CD4-positive, alpha-beta T cell treated with Interferon alpha-2 for 1 hour (primary cell): ENCODE measurements at regions not wholly inside any gene's neighbourhood (a gene's known extent, or its start where the extent isn't known, plus 50 kb on each side); places are given as distances from the start of the nearest gene placed in this dataset.

Source experiments
- DNase-seq, 2 donors: peaks; one replicate each; pipeline ENCODE4 v3.0.0-alpha.2; 2020 to 2022

- no peak for DNase-seq
Measured at GRCh38 chr9:105023788-105024187, 95.8 kb upstream of the ABCA1 start.

- DNase-seq, result no peak
Measured at GRCh38 chr9:105024529-105024928, 96.6 kb upstream of the ABCA1 start.

- DNase-seq, result no peak
Measured at GRCh38 chr9:105026451-105026850, 98.5 kb upstream of the ABCA1 start.

GRCh38 chr9:105027084-105027483, 99.1 kb upstream of the ABCA1 start:
- no peak for DNase-seq

- DNase-seq, result no peak
Measured at GRCh38 chr9:105030285-105030684, 102.3 kb upstream of the ABCA1 start.

GRCh38 chr9:105037139-105037538, 109.2 kb upstream of the ABCA1 start:
- no peak for DNase-seq

- no peak for DNase-seq
Measured at GRCh38 chr9:105038051-105038450, 110.1 kb upstream of the ABCA1 start.

GRCh38 chr9:105039175-105039799, 111.3 kb upstream of the ABCA1 start:
- DNase-seq, result no peak

- no peak for DNase-seq
Measured at GRCh38 chr9:105043370-105043936, 115.5 kb upstream of the ABCA1 start.

- no peak for DNase-seq
Measured at GRCh38 chr9:105044518-105044917, 116.6 kb upstream of the ABCA1 start.

- no peak for DNase-seq
Measured at GRCh38 chr9:105046907-105047741, 119.2 kb upstream of the ABCA1 start.

- DNase-seq, result no peak
Measured at GRCh38 chr9:105047742-105048041, 119.7 kb upstream of the ABCA1 start.

GRCh38 chr9:105048331-105048730, 120.4 kb upstream of the ABCA1 start:
- DNase-seq, result no peak

GRCh38 chr9:105050296-105050695, 122.3 kb upstream of the ABCA1 start:
- DNase-seq, result no peak

GRCh38 chr9:105051897-105052296, 123.9 kb upstream of the ABCA1 start:
- peak; percentile 28 to 43 for DNase-seq

- DNase-seq, result peak in 1 of 2 donors; percentile 30
Measured at GRCh38 chr9:105052346-105052745, 124.4 kb upstream of the ABCA1 start.

- DNase-seq, result peak; percentile 21 to 70
Measured at GRCh38 chr9:105053209-105053652, 125.3 kb upstream of the ABCA1 start.

- DNase-seq, result no peak
Measured at GRCh38 chr9:105054491-105054890, 126.5 kb upstream of the ABCA1 start.

- no peak for DNase-seq
Measured at GRCh38 chr9:105055917-105056316, 128.0 kb upstream of the ABCA1 start.

- no peak for DNase-seq
Measured at GRCh38 chr9:105057551-105057950, 129.6 kb upstream of the ABCA1 start.

GRCh38 chr9:105059252-105059651, 131.3 kb upstream of the ABCA1 start:
- no peak for DNase-seq

- DNase-seq, result no peak
Measured at GRCh38 chr9:105062222-105062855, 134.4 kb upstream of the ABCA1 start.

GRCh38 chr9:105064248-105065097, 136.5 kb upstream of the ABCA1 start:
- DNase-seq, result peak in 1 of 2 donors; percentile 43
